ENCODE measurements at regions not wholly inside any gene's neighbourhood (a gene's known extent, or its start where the extent isn't known, plus 50 kb on each side); places are given as distances from the start of the nearest gene placed in this dataset.

DNA sequence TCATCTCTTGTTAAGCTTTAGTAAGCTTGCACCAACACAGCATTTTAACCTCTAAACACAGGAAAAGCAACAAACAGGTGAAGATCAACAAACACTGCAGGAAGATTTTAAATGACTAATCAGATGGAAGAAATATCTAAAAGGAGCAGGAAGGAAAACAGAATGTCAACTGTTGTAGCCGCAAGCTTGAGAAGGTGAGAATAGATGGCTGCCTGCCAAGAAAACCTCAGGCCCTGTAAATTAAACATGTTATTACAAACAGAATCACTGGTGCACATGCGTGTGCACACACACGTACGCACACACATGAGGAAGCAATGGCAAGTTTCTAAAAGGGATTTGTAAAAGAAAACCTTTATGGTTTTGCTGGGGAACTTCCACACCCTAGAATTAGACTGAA is 257.8 kb upstream of the GALNT5 start:
- in situ Hi-C loops (cut with HindIII; ENCODE audit: extremely low pct_ligation_motif_present, low pct_unique_long_range_greater_than_20kb) (no loop called here), intact Hi-C loops (cut with micrococcal nuclease; ENCODE audit: unreplicated experiment) (no loop called here)
- FAIRE-seq (no peak), DNase-seq (ENCODE audit: low spot score) (no peak), ATAC-seq (no peak)
- H3K9ac ChIP-seq (ENCODE audit: insufficient read depth, low read depth, low read length), result no peak overlapping the region
- ChIA-PET CTCF (ENCODE audit: low intra/inter-chr PET ratio, low total read pairs) (no interaction called here), POLR2A (no interaction called here)
- H3K36me3 ChIP-seq (replicated peaks in 1 of 2; ENCODE audit: control insufficient read depth in 1 of 2, insufficient read depth in 2 of 2, low read length in 2 of 2), result no peaks in the 10 kb centered on the region
- no peaks in the 10 kb centered on the region for H3K27me3 ChIP-seq (ENCODE audit: control insufficient read depth in 1 of 2, insufficient read depth in 2 of 2, low read length in 2 of 2)
- H3K4me1 ChIP-seq (ENCODE audit: insufficient read depth, low read length), result no peaks in the 10 kb centered on the region
- no peaks in the 10 kb centered on the region for H4K20me1 ChIP-seq (ENCODE audit: insufficient read depth, low read length)
- no TSS peak for BruUV-seq (replicated peaks)
- no peak overlapping the region for H3K4me3 ChIP-seq (replicated peaks in 1 of 3; ENCODE audit: insufficient read depth in 1 of 3, low read depth in 2 of 3, low read length in 3 of 3)
- WGBS (ENCODE audit: low lambda C conversion rate), result 21% methylated on average over 4 of the region's 4 CpGs
- no peak overlapping the region for H3K4me2 ChIP-seq (ENCODE audit: low read depth, low read length)
- H3K27ac ChIP-seq (ENCODE audit: extremely low read length, insufficient read depth, low read length), result no peak overlapping the region
- H3K79me2 ChIP-seq (ENCODE audit: insufficient read depth, low read length), result no peaks in the 10 kb centered on the region
- no peak overlapping the region for H2AFZ ChIP-seq (ENCODE audit: low read length)
- H3K9me3 ChIP-seq (ENCODE audit: low read length), result peaks cover 6% of the 10 kb centered on the region; the same call in 1 of the 2 replicates
- no peak for TF ChIP-seq PAX8 (CRISPR knock-in tag; IDR thresholded peaks at IDR 0.05; ENCODE audit: borderline replicate concordance)
- no peak for TF ChIP-seq SIN3A (IDR thresholded peaks at IDR 0.05; ENCODE audit: borderline replicate concordance, low read depth, low read length)
- TF ChIP-seq, protein P1, sequence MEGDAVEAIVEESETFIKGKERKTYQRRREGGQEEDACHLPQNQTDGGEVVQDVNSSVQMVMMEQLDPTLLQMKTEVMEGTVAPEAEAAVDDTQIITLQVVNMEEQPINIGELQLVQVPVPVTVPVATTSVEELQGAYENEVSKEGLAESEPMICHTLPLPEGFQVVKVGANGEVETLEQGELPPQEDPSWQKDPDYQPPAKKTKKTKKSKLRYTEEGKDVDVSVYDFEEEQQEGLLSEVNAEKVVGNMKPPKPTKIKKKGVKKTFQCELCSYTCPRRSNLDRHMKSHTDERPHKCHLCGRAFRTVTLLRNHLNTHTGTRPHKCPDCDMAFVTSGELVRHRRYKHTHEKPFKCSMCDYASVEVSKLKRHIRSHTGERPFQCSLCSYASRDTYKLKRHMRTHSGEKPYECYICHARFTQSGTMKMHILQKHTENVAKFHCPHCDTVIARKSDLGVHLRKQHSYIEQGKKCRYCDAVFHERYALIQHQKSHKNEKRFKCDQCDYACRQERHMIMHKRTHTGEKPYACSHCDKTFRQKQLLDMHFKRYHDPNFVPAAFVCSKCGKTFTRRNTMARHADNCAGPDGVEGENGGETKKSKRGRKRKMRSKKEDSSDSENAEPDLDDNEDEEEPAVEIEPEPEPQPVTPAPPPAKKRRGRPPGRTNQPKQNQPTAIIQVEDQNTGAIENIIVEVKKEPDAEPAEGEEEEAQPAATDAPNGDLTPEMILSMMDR (CRISPR knock-in tag; IDR thresholded peaks at IDR 0.05), result no peak
- TF ChIP-seq EED (CRISPR knock-in tag; IDR thresholded peaks at IDR 0.05), result no peak
- TF ChIP-seq XBP1 (CRISPR knock-in tag; IDR thresholded peaks at IDR 0.05), result no peak
- no peak for TF ChIP-seq ZNF263 (CRISPR knock-in tag; IDR thresholded peaks at IDR 0.05)
- TF ChIP-seq, protein P2, sequence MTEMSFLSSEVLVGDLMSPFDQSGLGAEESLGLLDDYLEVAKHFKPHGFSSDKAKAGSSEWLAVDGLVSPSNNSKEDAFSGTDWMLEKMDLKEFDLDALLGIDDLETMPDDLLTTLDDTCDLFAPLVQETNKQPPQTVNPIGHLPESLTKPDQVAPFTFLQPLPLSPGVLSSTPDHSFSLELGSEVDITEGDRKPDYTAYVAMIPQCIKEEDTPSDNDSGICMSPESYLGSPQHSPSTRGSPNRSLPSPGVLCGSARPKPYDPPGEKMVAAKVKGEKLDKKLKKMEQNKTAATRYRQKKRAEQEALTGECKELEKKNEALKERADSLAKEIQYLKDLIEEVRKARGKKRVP (CRISPR knock-in tag; IDR thresholded peaks at IDR 0.05), result no peak
- TF ChIP-seq, protein P3, sequence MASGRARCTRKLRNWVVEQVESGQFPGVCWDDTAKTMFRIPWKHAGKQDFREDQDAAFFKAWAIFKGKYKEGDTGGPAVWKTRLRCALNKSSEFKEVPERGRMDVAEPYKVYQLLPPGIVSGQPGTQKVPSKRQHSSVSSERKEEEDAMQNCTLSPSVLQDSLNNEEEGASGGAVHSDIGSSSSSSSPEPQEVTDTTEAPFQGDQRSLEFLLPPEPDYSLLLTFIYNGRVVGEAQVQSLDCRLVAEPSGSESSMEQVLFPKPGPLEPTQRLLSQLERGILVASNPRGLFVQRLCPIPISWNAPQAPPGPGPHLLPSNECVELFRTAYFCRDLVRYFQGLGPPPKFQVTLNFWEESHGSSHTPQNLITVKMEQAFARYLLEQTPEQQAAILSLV (CRISPR knock-in tag; IDR thresholded peaks at IDR 0.05; ENCODE audit: borderline replicate concordance), result no peak
- TF ChIP-seq SAFB2 (CRISPR knock-in tag; IDR thresholded peaks at IDR 0.05; ENCODE audit: borderline replicate concordance, low read depth), result no peak
- TF ChIP-seq HNRNPUL1 (IDR thresholded peaks at IDR 0.05; ENCODE audit: low read depth, low read length), result no peak
- no peak for TF ChIP-seq KMT2B (CRISPR knock-in tag; IDR thresholded peaks at IDR 0.05)
- no peak for TF ChIP-seq NFYC (CRISPR knock-in tag; IDR thresholded peaks at IDR 0.05)
- TF ChIP-seq, protein P4, sequence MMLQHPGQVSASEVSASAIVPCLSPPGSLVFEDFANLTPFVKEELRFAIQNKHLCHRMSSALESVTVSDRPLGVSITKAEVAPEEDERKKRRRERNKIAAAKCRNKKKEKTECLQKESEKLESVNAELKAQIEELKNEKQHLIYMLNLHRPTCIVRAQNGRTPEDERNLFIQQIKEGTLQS (CRISPR knock-in tag; IDR thresholded peaks at IDR 0.05), result no peak
- no peak for TF ChIP-seq SSRP1 (CRISPR knock-in tag; IDR thresholded peaks at IDR 0.05)
- TF ChIP-seq, protein P5, sequence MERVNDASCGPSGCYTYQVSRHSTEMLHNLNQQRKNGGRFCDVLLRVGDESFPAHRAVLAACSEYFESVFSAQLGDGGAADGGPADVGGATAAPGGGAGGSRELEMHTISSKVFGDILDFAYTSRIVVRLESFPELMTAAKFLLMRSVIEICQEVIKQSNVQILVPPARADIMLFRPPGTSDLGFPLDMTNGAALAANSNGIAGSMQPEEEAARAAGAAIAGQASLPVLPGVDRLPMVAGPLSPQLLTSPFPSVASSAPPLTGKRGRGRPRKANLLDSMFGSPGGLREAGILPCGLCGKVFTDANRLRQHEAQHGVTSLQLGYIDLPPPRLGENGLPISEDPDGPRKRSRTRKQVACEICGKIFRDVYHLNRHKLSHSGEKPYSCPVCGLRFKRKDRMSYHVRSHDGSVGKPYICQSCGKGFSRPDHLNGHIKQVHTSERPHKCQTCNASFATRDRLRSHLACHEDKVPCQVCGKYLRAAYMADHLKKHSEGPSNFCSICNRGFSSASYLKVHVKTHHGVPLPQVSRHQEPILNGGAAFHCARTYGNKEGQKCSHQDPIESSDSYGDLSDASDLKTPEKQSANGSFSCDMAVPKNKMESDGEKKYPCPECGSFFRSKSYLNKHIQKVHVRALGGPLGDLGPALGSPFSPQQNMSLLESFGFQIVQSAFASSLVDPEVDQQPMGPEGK (CRISPR knock-in tag; IDR thresholded peaks at IDR 0.05), result no peak
- TF ChIP-seq PCBP1 (IDR thresholded peaks at IDR 0.05; ENCODE audit: borderline replicate concordance, low read depth, low read length), result no peak
- no peak for TF ChIP-seq ZNF891 (CRISPR knock-in tag; IDR thresholded peaks at IDR 0.05)

All from HepG2 (cell line).